NCI-H146 (cell line): ENCODE measurements at regions not wholly inside any gene's neighbourhood (a gene's known extent, or its start where the extent isn't known, plus 50 kb on each side); places are given as distances from the start of the nearest gene placed in this dataset.
"Not testable (repeated sequence)": the region's sequence is repeated elsewhere in the genome, so short reads cannot be mapped to it uniquely, and the experiment has no call there.

Source experiments
- DNase-seq: peaks from one replicate; lab custom pipeline; 2025; lab: John Stamatoyannopoulos, UW

- DNase-seq: no peak
Measured at GRCh38 chr9:73344060-73344459, 192.4 kb downstream of the ANXA1 start.

- DNase-seq: no peak
Measured at GRCh38 chr9:73347123-73347522, 195.5 kb downstream of the ANXA1 start.

GRCh38 chr9:73347720-73348119 is 196.1 kb downstream of the ANXA1 start:
- DNase-seq: no peak

- DNase-seq: no peak
Measured at GRCh38 chr9:73348471-73348870, 196.8 kb downstream of the ANXA1 start.

- no peak for DNase-seq
Measured at GRCh38 chr9:73349476-73349875, 197.8 kb downstream of the ANXA1 start.

- DNase-seq: no peak
Measured at GRCh38 chr9:73357607-73358006, 205.9 kb downstream of the ANXA1 start.

GRCh38 chr9:73370053-73370452 is 218.4 kb downstream of the ANXA1 start:
- no peak for DNase-seq

- DNase-seq: no peak
Measured at GRCh38 chr9:73371801-73372200, 220.1 kb downstream of the ANXA1 start.

- no peak for DNase-seq
Measured at GRCh38 chr9:73380411-73380810, 228.7 kb downstream of the ANXA1 start.

GRCh38 chr9:73402081-73403028 is 250.7 kb downstream of the ANXA1 start:
- no peak for DNase-seq

- no peak for DNase-seq
Measured at GRCh38 chr9:73411494-73411893, 259.8 kb downstream of the ANXA1 start.

- DNase-seq: no peak
Measured at GRCh38 chr9:73412874-73413273, 261.2 kb downstream of the ANXA1 start.

- DNase-seq: no peak
Measured at GRCh38 chr9:73423891-73424290, 272.2 kb downstream of the ANXA1 start.

- DNase-seq: no peak
Measured at GRCh38 chr9:73426269-73426668, 274.6 kb downstream of the ANXA1 start.

- DNase-seq: no peak
Measured at GRCh38 chr9:73434826-73435225, 283.2 kb downstream of the ANXA1 start.

- DNase-seq: no peak
Measured at GRCh38 chr9:73437758-73438157, 286.1 kb downstream of the ANXA1 start.

- DNase-seq: not testable (repeated sequence)
Measured at GRCh38 chr9:73439839-73440238, 288.2 kb downstream of the ANXA1 start.

- no peak for DNase-seq
Measured at GRCh38 chr9:73441223-73441622, 289.6 kb downstream of the ANXA1 start.

- no peak for DNase-seq
Measured at GRCh38 chr9:73441890-73442818, 290.5 kb downstream of the ANXA1 start.

- DNase-seq: no peak
Measured at GRCh38 chr9:73444821-73445220, 293.2 kb downstream of the ANXA1 start.

GRCh38 chr9:73445384-73445783 is 293.7 kb downstream of the ANXA1 start:
- not testable (repeated sequence) for DNase-seq

- no peak for DNase-seq
Measured at GRCh38 chr9:73446306-73446705, 294.6 kb downstream of the ANXA1 start.

- DNase-seq: no peak
Measured at GRCh38 chr9:73451003-73451402, 299.3 kb downstream of the ANXA1 start.
